ENCODE measurements at regions not wholly inside any gene's neighbourhood (a gene's known extent, or its start where the extent isn't known, plus 50 kb on each side); places are given as distances from the start of the nearest gene placed in this dataset.

DNA sequence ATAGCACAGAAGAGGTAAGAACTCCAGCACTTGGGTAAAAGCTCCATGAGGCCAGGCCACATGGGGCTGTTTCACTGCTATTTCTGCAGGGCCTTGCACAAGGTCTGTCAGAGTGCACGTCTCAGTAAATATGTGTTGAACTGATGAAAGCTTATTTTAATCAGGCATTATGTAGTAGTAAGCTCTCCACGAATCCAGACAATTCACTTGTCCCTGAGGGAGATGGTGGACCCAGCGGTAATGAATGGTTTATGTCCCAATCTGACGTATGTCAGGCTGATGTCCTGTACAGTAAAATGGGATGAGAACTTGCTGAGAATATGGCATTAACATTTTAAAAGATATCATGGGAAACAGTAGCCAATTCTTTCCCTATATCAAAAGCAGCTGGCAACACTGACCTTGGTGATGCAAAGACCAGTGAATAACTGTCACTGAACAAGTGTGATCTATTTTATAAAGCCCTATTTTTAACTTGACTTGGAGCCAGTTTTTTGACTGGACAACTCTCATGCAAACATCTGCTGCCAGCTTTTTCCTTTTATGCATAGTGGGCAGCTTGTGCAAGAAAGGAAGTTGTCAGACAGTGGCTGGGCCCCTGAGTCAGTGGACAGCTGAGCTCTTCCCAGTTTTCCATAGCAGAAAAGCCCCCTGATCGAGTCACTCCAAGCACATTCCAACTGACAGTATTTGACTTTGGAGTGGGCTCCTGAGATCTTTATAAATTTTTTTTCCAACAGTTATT is 519.8 kb upstream of the MDFIC2 start:
- DNase-seq (ENCODE audit: low spot score in 2 of 2) = no peak
- no peaks in the 10 kb centered on the region for H3K36me3 ChIP-seq
- no peaks in the 10 kb centered on the region for H3K9me3 ChIP-seq
- TF ChIP-seq POLR2A (IDR thresholded peaks at IDR 0.05) (no peak), POLR2AphosphoS5 (IDR thresholded peaks at IDR 0.05) (no peak)
- TF ChIP-seq, protein P1, sequence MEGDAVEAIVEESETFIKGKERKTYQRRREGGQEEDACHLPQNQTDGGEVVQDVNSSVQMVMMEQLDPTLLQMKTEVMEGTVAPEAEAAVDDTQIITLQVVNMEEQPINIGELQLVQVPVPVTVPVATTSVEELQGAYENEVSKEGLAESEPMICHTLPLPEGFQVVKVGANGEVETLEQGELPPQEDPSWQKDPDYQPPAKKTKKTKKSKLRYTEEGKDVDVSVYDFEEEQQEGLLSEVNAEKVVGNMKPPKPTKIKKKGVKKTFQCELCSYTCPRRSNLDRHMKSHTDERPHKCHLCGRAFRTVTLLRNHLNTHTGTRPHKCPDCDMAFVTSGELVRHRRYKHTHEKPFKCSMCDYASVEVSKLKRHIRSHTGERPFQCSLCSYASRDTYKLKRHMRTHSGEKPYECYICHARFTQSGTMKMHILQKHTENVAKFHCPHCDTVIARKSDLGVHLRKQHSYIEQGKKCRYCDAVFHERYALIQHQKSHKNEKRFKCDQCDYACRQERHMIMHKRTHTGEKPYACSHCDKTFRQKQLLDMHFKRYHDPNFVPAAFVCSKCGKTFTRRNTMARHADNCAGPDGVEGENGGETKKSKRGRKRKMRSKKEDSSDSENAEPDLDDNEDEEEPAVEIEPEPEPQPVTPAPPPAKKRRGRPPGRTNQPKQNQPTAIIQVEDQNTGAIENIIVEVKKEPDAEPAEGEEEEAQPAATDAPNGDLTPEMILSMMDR (IDR thresholded peaks at IDR 0.05) = no peak
- H3K27me3 ChIP-seq = no peaks in the 10 kb centered on the region
- H3K27ac ChIP-seq = peak overlapping the region in 1 of 2 donors; percentile 8
- H3K4me1 ChIP-seq = no peaks in the 10 kb centered on the region
- no peak overlapping the region for H3K4me3 ChIP-seq
- intact Hi-C loops (cut with DNase I; ENCODE audit: low total_unique reads) = no loop called here

DNA sequence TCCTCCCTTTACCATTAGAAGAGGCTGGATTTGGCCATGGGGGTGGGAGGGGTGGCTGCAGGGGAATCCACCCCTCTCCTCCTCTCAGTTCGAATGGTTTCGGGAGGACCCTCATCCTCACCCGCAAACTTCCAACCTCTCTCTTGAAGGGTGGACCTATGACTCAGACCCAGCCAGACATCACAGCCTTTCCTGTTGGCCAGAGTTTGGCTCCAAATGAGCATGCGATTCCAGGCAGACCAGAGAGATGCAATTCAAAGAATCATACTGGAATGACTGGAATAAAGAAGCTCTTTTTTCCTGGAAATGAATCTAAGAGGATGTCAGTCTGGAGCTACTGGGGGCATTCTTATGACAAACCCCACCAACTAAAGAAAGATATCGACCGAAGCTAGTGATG is 516.7 kb upstream of the MDFIC2 start:
- H3K27ac ChIP-seq = no peak overlapping the region
- no peaks in the 10 kb centered on the region for H3K27me3 ChIP-seq
- TF ChIP-seq POLR2A (IDR thresholded peaks at IDR 0.05) = no peak
- TF ChIP-seq, protein P1 (IDR thresholded peaks at IDR 0.05) = no peak
- no peak for TF ChIP-seq POLR2AphosphoS5 (IDR thresholded peaks at IDR 0.05)
- no peaks in the 10 kb centered on the region for H3K9me3 ChIP-seq
- H3K4me3 ChIP-seq = no peak overlapping the region
- H3K36me3 ChIP-seq = no peaks in the 10 kb centered on the region
- H3K4me1 ChIP-seq = no peaks in the 10 kb centered on the region
- intact Hi-C loops (cut with DNase I; ENCODE audit: low total_unique reads) = no loop called here
- no peak for DNase-seq (ENCODE audit: low spot score in 2 of 2)

DNA sequence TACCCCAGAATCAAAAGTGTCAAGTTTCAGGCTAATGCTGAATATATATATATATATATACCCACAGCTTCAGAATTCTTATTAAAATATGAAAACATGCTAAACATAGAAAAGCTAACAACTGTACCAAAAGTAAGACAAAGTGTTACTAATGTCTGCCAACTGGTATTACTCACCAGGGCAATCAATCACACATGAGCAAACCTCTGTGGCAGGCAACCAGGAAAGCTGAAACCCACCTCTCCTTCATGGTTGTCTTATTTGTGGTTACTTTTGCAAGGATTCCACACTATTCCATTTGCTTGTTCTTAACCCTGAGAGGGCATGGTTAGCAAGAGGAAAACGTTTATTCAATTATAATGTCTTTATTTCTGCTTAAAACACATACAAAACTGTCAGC is 512.3 kb upstream of the MDFIC2 start:
- no peak for DNase-seq (ENCODE audit: low spot score in 2 of 2)

DNA sequence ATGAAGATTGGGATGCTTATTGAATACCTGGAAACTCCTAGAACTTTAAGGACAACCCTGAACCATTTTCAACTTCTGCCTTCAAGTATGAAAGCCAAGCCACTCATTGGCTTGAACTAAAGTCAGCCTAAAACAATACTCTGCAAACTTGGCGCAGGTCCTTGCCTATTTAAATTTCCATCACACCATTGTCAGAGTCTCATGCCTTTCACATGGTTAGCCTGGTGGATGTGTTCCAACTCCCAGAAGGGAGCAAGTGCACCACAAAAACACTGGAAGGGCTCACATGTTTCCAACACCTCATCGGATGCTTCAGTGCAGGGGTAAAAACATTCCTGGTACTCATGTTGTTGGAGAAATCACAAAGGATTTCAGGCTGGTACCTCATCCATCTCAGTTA is 511.6 kb upstream of the MDFIC2 start:
- Histone ChIP-seq H3K36me3 (no peaks in the 10 kb centered on the region), H3K9me3 (no peaks in the 10 kb centered on the region), H3K4me1 (no peaks in the 10 kb centered on the region), H3K27ac (no peak overlapping the region), H3K27me3 (no peaks in the 10 kb centered on the region), H3K4me3 (no peak overlapping the region)
- intact Hi-C loops (cut with DNase I; ENCODE audit: low total_unique reads) = no loop called here
- DNase-seq (ENCODE audit: low spot score in 2 of 2) = no peak
- TF ChIP-seq POLR2A (IDR thresholded peaks at IDR 0.05) (no peak), POLR2AphosphoS5 (IDR thresholded peaks at IDR 0.05) (no peak)
- TF ChIP-seq, protein P1 (IDR thresholded peaks at IDR 0.05) = no peak

More for the DNA sequence above, 512.3 kb upstream of the MDFIC2 start:
- H3K4me3 ChIP-seq = no peak overlapping the region
- no peaks in the 10 kb centered on the region for H3K4me1 ChIP-seq
- H3K27me3 ChIP-seq = no peaks in the 10 kb centered on the region
- H3K27ac ChIP-seq = no peak overlapping the region
- intact Hi-C loops (cut with DNase I; ENCODE audit: low total_unique reads) = no loop called here
- no peaks in the 10 kb centered on the region for H3K36me3 ChIP-seq
- TF ChIP-seq, protein P1 (IDR thresholded peaks at IDR 0.05) = no peak
- TF ChIP-seq POLR2AphosphoS5 (IDR thresholded peaks at IDR 0.05) (no peak), POLR2A (IDR thresholded peaks at IDR 0.05) (no peak)
- H3K9me3 ChIP-seq = no peaks in the 10 kb centered on the region

DNA sequence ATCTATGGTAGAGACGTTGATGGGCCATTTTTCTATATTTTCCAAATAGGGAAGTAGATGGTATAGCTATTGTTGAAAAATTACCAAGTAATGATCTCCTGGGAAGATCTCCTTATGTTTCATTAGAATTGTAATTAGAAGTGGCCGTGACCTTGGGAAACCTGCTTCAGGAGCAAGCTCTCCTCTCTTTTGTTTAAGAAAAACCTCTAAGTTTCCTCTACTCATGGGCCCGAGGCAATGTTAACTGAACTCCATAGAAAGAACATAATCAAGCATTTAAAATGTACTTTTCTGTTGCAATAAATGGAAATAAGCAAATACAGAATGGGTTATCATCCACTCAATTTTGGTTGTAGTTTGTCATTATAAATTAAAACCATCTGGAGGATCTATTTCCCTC is 511.2 kb upstream of the MDFIC2 start:
- no peak overlapping the region for H3K27ac ChIP-seq

More for the DNA sequence above, 511.2 kb upstream of the MDFIC2 start:
- no peaks in the 10 kb centered on the region for H3K36me3 ChIP-seq
- H3K4me1 ChIP-seq = no peaks in the 10 kb centered on the region
- intact Hi-C loops (cut with DNase I; ENCODE audit: low total_unique reads) = no loop called here
- no peaks in the 10 kb centered on the region for H3K27me3 ChIP-seq
- TF ChIP-seq, protein P1 (IDR thresholded peaks at IDR 0.05) = no peak
- TF ChIP-seq POLR2A (IDR thresholded peaks at IDR 0.05) (no peak), POLR2AphosphoS5 (IDR thresholded peaks at IDR 0.05) (no peak)
- H3K9me3 ChIP-seq = no peaks in the 10 kb centered on the region
- H3K4me3 ChIP-seq = no peak overlapping the region
- no peak for DNase-seq (ENCODE audit: low spot score in 2 of 2)
